Hepatocyte (in vitro differentiated cells): ENCODE measurements at regions not wholly inside any gene's neighbourhood (a gene's known extent, or its start where the extent isn't known, plus 50 kb on each side); places are given as distances from the start of the nearest gene placed in this dataset.

Experiments used
- DNase-seq: peaks from one replicate; pipeline ENCODE4 v3.0.0-alpha.2; 2016; ENCODE audit warnings: low spot score
- H2AFZ ChIP-seq: fragments of 200-600 bp; sonication (generic); 2 replicates; pipeline ENCODE4 v1.6.0; 2016; ENCODE audit warnings: antibody characterized with exemption, mild to moderate bottlenecking
- H3K27ac ChIP-seq: fragments of 200-600 bp; sonication (generic); 2 replicates; pipeline ENCODE4 v1.5.1; 2016; ENCODE audit warnings: mild to moderate bottlenecking
- H3K27me3 ChIP-seq: fragments of 200-600 bp; sonication (generic); 2 replicates; pipeline ENCODE4 v1.6.1; 2016
- H3K36me3 ChIP-seq: fragments of 200-600 bp; sonication (generic); replicated peaks from 2 replicates; pipeline ENCODE4 v1.5.1; 2016; ENCODE audit warnings: low read depth; ENCODE audit not compliant: insufficient read depth
- H3K4me1 ChIP-seq: fragments of 200-600 bp; sonication (generic); 2 replicates; pipeline ENCODE4 v1.5.1; 2016; ENCODE audit warnings: mild to moderate bottlenecking, moderate library complexity; ENCODE audit not compliant: insufficient read depth
- H3K4me2 ChIP-seq: fragments of 200-600 bp; sonication (generic); 2 replicates; pipeline ENCODE4 v1.6.0; 2016
- H3K4me3 ChIP-seq: fragments of 200-600 bp; sonication (generic); 2 replicates; pipeline ENCODE4 v1.5.1; 2016; ENCODE audit warnings: mild to moderate bottlenecking
- H3K79me2 ChIP-seq: fragments of 200-600 bp; sonication (generic); 2 replicates; pipeline ENCODE4 v1.6.0; 2017; ENCODE audit warnings: mild to moderate bottlenecking
- H3K9me2 ChIP-seq: fragments of 200-600 bp; sonication (generic); replicated peaks from 2 replicates; pipeline ENCODE4 v1.6.0; 2017; ENCODE audit warnings: mild to moderate bottlenecking; ENCODE audit not compliant: insufficient read depth
- H3K9me3 ChIP-seq: fragments of 200-600 bp; sonication (generic); 2 replicates; pipeline ENCODE4 v1.5.1; 2016; ENCODE audit warnings: low read depth, mild to moderate bottlenecking
- H4K20me1 ChIP-seq: fragments of 200-600 bp; sonication (generic); 2 replicates; pipeline ENCODE4 v1.6.0; 2016; ENCODE audit warnings: mild to moderate bottlenecking; ENCODE audit not compliant: insufficient read depth, poor library complexity, severe bottlenecking
- CTCF ChIP-seq: fragments of 200-600 bp; sonication (generic); IDR thresholded peaks from 2 replicates; pipeline ENCODE4 v1.5.1; 2016; ENCODE audit warnings: antibody characterized with exemption, mild to moderate bottlenecking; ENCODE audit not compliant: poor library complexity
- EZH2 ChIP-seq: fragments of 200-600 bp; sonication (generic); IDR thresholded peaks from 2 replicates; pipeline ENCODE4 v1.6.1; 2016; ENCODE audit warnings: antibody characterized with exemption, mild to moderate bottlenecking, borderline replicate concordance
- EZH2phosphoT487 ChIP-seq: fragments of 200-600 bp; sonication (generic); IDR thresholded peaks from one replicate; pipeline ENCODE4 v1.6.1; 2018; ENCODE audit warnings: antibody characterized with exemption, mild to moderate bottlenecking, low read depth, moderate library complexity; ENCODE audit not compliant: unreplicated experiment, severe bottlenecking
- WGBS: methylation state at CpG from one replicate; pipeline ENCODE4 v1.1.6; 2016; ENCODE audit warnings: low lambda C conversion rate; ENCODE audit errors: missing lambda C conversion rate; 5-methylcytosine and 5-hydroxymethylcytosine counted together

- H3K4me2 ChIP-seq = no peak overlapping the region
Measured at GRCh38 chr5:51487952-51488351, 104.7 kb downstream of the ISL1 start.

GRCh38 chr5:51488803-51489642 lies 105.8 kb downstream of the ISL1 start:
- no peak for TF ChIP-seq CTCF
- no peak for TF ChIP-seq EZH2
- TF ChIP-seq EZH2phosphoT487 = no peak
- no peak for DNase-seq
- H3K27me3 ChIP-seq = no peaks in the 10 kb centered on the region
- H3K4me3 ChIP-seq = no peak overlapping the region
- no peaks in the 10 kb centered on the region for H3K9me3 ChIP-seq
- H3K79me2 ChIP-seq = no peaks in the 10 kb centered on the region
- H3K36me3 ChIP-seq = no peaks in the 10 kb centered on the region
- H3K4me2 ChIP-seq = no peak overlapping the region
- H3K27ac ChIP-seq = no peak overlapping the region
- H3K4me1 ChIP-seq = no peaks in the 10 kb centered on the region
- H2AFZ ChIP-seq = no peak overlapping the region
- no peaks in the 10 kb centered on the region for H3K9me2 ChIP-seq
- H4K20me1 ChIP-seq = no peaks in the 10 kb centered on the region
- 79% methylated on average over 3 of the region's 3 CpGs for WGBS

More at GRCh38 chr5:51487952-51488351, 104.7 kb downstream of the ISL1 start:
- Histone ChIP-seq H3K9me3 (no peaks in the 10 kb centered on the region), H3K4me1 (no peaks in the 10 kb centered on the region), H3K9me2 (no peaks in the 10 kb centered on the region), H2AFZ (no peak overlapping the region), H3K27me3 (no peaks in the 10 kb centered on the region), H4K20me1 (no peaks in the 10 kb centered on the region), H3K4me3 (no peak overlapping the region), H3K36me3 (no peaks in the 10 kb centered on the region), H3K27ac (no peak overlapping the region), H3K79me2 (no peaks in the 10 kb centered on the region)
- WGBS = 21% methylated on average over 5 of the region's 5 CpGs
- no peak for TF ChIP-seq EZH2phosphoT487
- TF ChIP-seq EZH2 = no peak
- TF ChIP-seq CTCF = no peak
- DNase-seq = no peak

GRCh38 chr5:51494821-51495220 lies 111.6 kb downstream of the ISL1 start:
- TF ChIP-seq EZH2 = no peak
- TF ChIP-seq CTCF = no peak
- no peak for TF ChIP-seq EZH2phosphoT487
- H3K36me3 ChIP-seq = no peaks in the 10 kb centered on the region
- H3K27me3 ChIP-seq = no peaks in the 10 kb centered on the region
- no peak overlapping the region for H3K27ac ChIP-seq
- H3K9me2 ChIP-seq = no peaks in the 10 kb centered on the region
- H4K20me1 ChIP-seq = no peaks in the 10 kb centered on the region
- no peak for DNase-seq
- no peak overlapping the region for H3K4me2 ChIP-seq
- WGBS = 94% methylated on average over 12 of the region's 12 CpGs
- H2AFZ ChIP-seq = no peak overlapping the region
- no peaks in the 10 kb centered on the region for H3K9me3 ChIP-seq
- H3K4me1 ChIP-seq = no peaks in the 10 kb centered on the region
- no peaks in the 10 kb centered on the region for H3K79me2 ChIP-seq
- no peak overlapping the region for H3K4me3 ChIP-seq
